Smooth muscle cell (in vitro differentiated cells): ENCODE measurements at regions not wholly inside any gene's neighbourhood (a gene's known extent, or its start where the extent isn't known, plus 50 kb on each side); places are given as distances from the start of the nearest gene placed in this dataset.
"Not testable (repeated sequence)": the region's sequence is repeated elsewhere in the genome, so short reads cannot be mapped to it uniquely, and the experiment has no call there.

ENCODE experiments used
- DNase-seq: peaks from one replicate; lab custom pipeline; 2025; ENCODE audit not compliant: unreplicated experiment; lab: John Stamatoyannopoulos, UW
- H2AFZ ChIP-seq: fragments of 200-600 bp; sonication (generic); 2 replicates; pipeline ENCODE4 v1.6.0; 2016; ENCODE audit warnings: antibody characterized with exemption, low read depth, mild to moderate bottlenecking
- H3F3A ChIP-seq: fragments of 200-600 bp; sonication (generic); 2 replicates; pipeline ENCODE4 v1.6.0; 2017; ENCODE audit warnings: antibody characterized with exemption, low read depth
- H3K27ac ChIP-seq: fragments of 200-600 bp; sonication (generic); 2 replicates; pipeline ENCODE4 v1.5.1; 2016; ENCODE audit warnings: low read depth, mild to moderate bottlenecking
- H3K27me3 ChIP-seq: fragments of 200-600 bp; sonication (generic); 2 replicates; pipeline ENCODE4 v1.6.1; 2016; ENCODE audit warnings: low read depth, mild to moderate bottlenecking
- H3K36me3 ChIP-seq: fragments of 200-600 bp; sonication (generic); 2 replicates; pipeline ENCODE4 v1.5.1; 2016; ENCODE audit warnings: low read depth
- H3K4me1 ChIP-seq: fragments of 200-600 bp; sonication (generic); 2 replicates; pipeline ENCODE4 v1.5.1; 2016; ENCODE audit warnings: low read depth
- H3K4me2 ChIP-seq: fragments of 200-600 bp; sonication (generic); 2 replicates; pipeline ENCODE4 v1.6.0; 2016; ENCODE audit warnings: mild to moderate bottlenecking
- H3K4me3 ChIP-seq: fragments of 200-600 bp; sonication (generic); 2 replicates; pipeline ENCODE4 v1.5.1; 2016; ENCODE audit warnings: mild to moderate bottlenecking
- H3K79me2 ChIP-seq: fragments of 200-600 bp; sonication (generic); 2 replicates; pipeline ENCODE4 v1.6.0; 2016; ENCODE audit warnings: low read depth, mild to moderate bottlenecking
- H3K9ac ChIP-seq: fragments of 200-600 bp; sonication (generic); 2 replicates; pipeline ENCODE4 v1.6.0; 2016; ENCODE audit warnings: low read depth
- H3K9me3 ChIP-seq: fragments of 200-600 bp; sonication (generic); replicated peaks from 2 replicates; pipeline ENCODE4 v1.5.1; 2016; ENCODE audit warnings: low read depth
- H4K20me1 ChIP-seq: fragments of 200-600 bp; sonication (generic); 2 replicates; pipeline ENCODE4 v1.6.0; 2016; ENCODE audit warnings: low read depth
- WGBS: methylation state at CpG from one replicate; pipeline ENCODE4 v1.1.7; 2016; ENCODE audit warnings: low lambda C conversion rate; 5-methylcytosine and 5-hydroxymethylcytosine counted together
- TF ChIP-seq, protein P1 (sequence below): fragments of 200-600 bp; sonication (generic); IDR thresholded peaks from 2 replicates; pipeline ENCODE4 v1.5.1; 2017; ENCODE audit warnings: borderline replicate concordance, mild to moderate bottlenecking, antibody characterized with exemption; ENCODE audit not compliant: insufficient read depth, poor library complexity, severe bottlenecking

DNA sequence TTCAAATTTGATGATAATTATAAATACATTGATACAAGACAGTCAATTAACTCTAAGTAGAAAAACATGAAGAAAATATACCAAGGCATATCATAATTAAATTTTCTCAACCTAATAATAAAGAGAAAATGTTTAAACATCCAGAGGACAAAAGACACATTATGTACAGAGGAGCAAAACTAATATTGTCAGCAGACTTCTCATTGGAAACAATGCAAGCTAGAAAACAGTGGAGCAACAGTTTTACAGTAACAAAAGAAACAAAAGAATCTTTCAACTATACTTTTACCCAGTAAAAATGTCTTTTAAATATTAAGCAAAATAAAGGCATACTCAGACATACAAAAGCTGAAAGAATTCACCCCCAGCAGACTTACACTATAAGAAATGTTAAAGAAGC lies 238.0 kb downstream of the TMA16 start:
- no peaks in the 10 kb centered on the region for H3K9me3 ChIP-seq
- H3F3A ChIP-seq = no peaks in the 10 kb centered on the region
- H2AFZ ChIP-seq = no peak overlapping the region
- no peak overlapping the region for H3K27ac ChIP-seq
- H3K9ac ChIP-seq = no peak overlapping the region
- H4K20me1 ChIP-seq = no peaks in the 10 kb centered on the region
- H3K36me3 ChIP-seq = no peaks in the 10 kb centered on the region
- H3K4me1 ChIP-seq = no peaks in the 10 kb centered on the region
- H3K4me3 ChIP-seq = no peak overlapping the region
- no peak overlapping the region for H3K4me2 ChIP-seq
- H3K79me2 ChIP-seq = no peaks in the 10 kb centered on the region
- no peak for DNase-seq
- H3K27me3 ChIP-seq = no peaks in the 10 kb centered on the region
- TF ChIP-seq, protein P1, sequence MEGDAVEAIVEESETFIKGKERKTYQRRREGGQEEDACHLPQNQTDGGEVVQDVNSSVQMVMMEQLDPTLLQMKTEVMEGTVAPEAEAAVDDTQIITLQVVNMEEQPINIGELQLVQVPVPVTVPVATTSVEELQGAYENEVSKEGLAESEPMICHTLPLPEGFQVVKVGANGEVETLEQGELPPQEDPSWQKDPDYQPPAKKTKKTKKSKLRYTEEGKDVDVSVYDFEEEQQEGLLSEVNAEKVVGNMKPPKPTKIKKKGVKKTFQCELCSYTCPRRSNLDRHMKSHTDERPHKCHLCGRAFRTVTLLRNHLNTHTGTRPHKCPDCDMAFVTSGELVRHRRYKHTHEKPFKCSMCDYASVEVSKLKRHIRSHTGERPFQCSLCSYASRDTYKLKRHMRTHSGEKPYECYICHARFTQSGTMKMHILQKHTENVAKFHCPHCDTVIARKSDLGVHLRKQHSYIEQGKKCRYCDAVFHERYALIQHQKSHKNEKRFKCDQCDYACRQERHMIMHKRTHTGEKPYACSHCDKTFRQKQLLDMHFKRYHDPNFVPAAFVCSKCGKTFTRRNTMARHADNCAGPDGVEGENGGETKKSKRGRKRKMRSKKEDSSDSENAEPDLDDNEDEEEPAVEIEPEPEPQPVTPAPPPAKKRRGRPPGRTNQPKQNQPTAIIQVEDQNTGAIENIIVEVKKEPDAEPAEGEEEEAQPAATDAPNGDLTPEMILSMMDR = no peak

DNA sequence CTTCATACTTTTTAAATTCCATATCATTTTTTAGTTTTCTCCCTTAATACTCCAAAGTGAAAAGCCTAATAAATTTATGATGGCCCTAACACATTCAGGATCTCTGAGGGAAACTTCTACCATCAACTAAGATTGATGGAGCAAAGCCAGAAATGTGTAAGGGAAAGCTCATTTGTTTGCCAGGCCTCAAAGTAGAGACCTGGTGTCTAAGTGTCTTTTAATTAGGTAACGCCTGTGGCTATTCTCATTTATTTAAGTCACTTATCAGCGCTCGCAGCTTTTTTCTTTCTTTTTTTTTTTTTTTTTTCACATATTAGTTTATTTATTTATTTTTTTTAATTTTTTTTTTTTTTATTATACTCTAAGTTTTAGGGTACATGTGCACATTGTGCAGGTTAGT lies 242.4 kb downstream of the TMA16 start:
- no peaks in the 10 kb centered on the region for H3K36me3 ChIP-seq
- 96% methylated on average over 3 of the region's 3 CpGs for WGBS

DNA sequence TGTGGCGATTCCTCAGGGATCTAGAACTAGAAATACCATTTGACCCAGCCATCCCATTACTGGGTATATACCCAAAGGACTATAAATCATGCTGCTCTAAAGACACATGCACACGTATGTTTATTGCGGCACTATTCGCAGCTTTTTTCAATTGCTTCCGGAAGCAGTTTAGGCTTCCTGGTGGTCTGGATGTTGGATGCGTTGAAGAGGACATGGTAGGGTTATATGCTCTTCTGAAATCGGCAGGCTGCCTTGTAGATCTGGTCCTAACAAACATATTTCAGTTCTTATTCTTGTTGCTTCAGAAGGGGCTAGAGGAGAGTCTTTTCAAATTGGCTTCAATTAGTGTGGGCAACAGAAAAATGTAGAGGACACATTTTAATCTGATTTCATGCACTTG lies 243.4 kb downstream of the TMA16 start:
- H3K79me2 ChIP-seq, H3K9ac ChIP-seq, H3K4me1 ChIP-seq, H4K20me1 ChIP-seq, H3K4me2 ChIP-seq, H2AFZ ChIP-seq, H3K27me3 ChIP-seq, H3K36me3 ChIP-seq, DNase-seq, H3K27ac ChIP-seq, H3K4me3 ChIP-seq, H3F3A ChIP-seq, H3K9me3 ChIP-seq: not testable (repeated sequence)
- 81% methylated on average over 6 of the region's 7 CpGs for WGBS

More for the DNA sequence above, 242.4 kb downstream of the TMA16 start:
- Histone ChIP-seq H2AFZ (no peak overlapping the region), H3K4me1 (no peaks in the 10 kb centered on the region), H3K27ac (no peak overlapping the region), H3K79me2 (no peaks in the 10 kb centered on the region), H3K9me3 (no peaks in the 10 kb centered on the region), H3K27me3 (no peaks in the 10 kb centered on the region), H3F3A (no peaks in the 10 kb centered on the region), H3K4me3 (no peak overlapping the region), H3K9ac (no peak overlapping the region), H3K4me2 (no peak overlapping the region), H4K20me1 (no peaks in the 10 kb centered on the region)
- no peak for DNase-seq
- TF ChIP-seq, protein P1 = no peak

DNA sequence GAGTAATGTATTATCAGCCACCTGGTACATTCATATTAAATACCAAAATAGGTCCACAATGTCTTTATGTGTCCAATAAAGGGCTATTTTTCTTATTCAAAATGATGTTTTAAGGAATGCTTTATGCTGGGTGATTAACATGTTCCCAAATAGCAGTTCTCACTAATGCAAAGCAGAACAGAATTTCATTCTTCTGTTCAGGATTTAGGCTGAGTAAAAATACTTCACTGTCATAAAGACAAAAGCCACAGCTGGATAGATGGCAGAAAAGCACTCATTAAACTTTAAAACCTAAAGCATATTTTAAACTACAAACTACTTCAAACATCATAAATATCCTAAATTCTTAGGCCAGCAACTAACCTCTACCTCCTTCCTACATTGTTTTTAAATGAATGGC lies 244.0 kb downstream of the TMA16 start:
- H3K4me3 ChIP-seq = no peak overlapping the region
- no peak overlapping the region for H2AFZ ChIP-seq
- no peak overlapping the region for H3K9ac ChIP-seq
- H3K79me2 ChIP-seq = no peaks in the 10 kb centered on the region
- TF ChIP-seq, protein P1 = no peak
- DNase-seq = no peak
- H3K9me3 ChIP-seq = no peaks in the 10 kb centered on the region
- H3K4me2 ChIP-seq = no peak overlapping the region
- H3K27me3 ChIP-seq = no peaks in the 10 kb centered on the region
- H3K36me3 ChIP-seq = no peaks in the 10 kb centered on the region
- H4K20me1 ChIP-seq = no peaks in the 10 kb centered on the region
- H3K27ac ChIP-seq = no peak overlapping the region
- no peaks in the 10 kb centered on the region for H3F3A ChIP-seq
- no peaks in the 10 kb centered on the region for H3K4me1 ChIP-seq
